ENCODE measurements at regions not wholly inside any gene's neighbourhood (a gene's known extent, or its start where the extent isn't known, plus 50 kb on each side); places are given as distances from the start of the nearest gene placed in this dataset.
"Not testable (repeated sequence)": the region's sequence is repeated elsewhere in the genome, so short reads cannot be mapped to it uniquely, and the experiment has no call there.

DNA sequence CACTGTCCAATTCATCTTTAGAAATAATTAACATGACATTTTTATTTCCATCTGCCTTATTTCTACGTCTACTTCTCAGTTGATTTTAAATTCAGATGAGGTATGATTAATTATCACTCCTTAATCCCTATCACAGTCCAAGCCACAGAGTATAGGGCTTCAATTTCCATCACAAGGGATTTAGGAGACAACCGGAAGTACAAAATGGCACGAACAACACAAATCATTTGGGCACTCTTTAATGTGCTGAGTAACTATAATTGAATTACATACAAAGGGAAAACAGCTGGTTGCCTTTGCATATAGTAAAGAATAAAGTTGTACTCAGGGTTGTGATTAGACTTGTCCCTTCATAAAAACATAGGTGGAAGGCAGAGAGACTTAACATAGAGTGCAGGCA, 290.4 kb upstream of the MAGEB16 start:
- DNase-seq (ENCODE audit: low read depth), result no peak
- TF ChIP-seq, protein P1, sequence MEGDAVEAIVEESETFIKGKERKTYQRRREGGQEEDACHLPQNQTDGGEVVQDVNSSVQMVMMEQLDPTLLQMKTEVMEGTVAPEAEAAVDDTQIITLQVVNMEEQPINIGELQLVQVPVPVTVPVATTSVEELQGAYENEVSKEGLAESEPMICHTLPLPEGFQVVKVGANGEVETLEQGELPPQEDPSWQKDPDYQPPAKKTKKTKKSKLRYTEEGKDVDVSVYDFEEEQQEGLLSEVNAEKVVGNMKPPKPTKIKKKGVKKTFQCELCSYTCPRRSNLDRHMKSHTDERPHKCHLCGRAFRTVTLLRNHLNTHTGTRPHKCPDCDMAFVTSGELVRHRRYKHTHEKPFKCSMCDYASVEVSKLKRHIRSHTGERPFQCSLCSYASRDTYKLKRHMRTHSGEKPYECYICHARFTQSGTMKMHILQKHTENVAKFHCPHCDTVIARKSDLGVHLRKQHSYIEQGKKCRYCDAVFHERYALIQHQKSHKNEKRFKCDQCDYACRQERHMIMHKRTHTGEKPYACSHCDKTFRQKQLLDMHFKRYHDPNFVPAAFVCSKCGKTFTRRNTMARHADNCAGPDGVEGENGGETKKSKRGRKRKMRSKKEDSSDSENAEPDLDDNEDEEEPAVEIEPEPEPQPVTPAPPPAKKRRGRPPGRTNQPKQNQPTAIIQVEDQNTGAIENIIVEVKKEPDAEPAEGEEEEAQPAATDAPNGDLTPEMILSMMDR (IDR thresholded peaks at IDR 0.05; ENCODE audit: insufficient read depth, low read length), result no peak
- no peak overlapping the region for H3K4me3 ChIP-seq (ENCODE audit: low read depth, low read length)

DNA sequence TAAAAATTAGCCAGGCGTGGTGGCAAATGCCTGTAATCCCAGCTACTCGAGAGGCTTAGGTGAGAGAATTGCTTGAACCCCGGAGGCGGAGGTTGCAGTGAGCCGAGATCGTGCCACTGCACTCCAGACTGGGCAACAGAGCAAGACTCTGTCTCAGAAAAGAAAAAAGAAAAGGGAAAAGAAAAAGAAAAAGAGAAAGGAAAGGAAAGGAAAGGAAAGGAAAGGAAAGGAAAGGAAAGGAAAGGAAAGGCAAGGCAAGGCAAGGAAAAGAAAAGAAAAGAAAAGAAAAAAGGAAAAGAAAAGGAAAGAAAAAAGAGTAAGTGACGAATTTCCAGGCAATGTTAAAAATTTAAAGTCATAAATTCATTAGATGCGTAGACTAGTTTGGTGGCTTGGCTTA, 250.1 kb upstream of the MAGEB16 start:
- not testable (repeated sequence) for DNase-seq (ENCODE audit: low read depth); H3K4me3 ChIP-seq (ENCODE audit: low read depth, low read length)

DNA sequence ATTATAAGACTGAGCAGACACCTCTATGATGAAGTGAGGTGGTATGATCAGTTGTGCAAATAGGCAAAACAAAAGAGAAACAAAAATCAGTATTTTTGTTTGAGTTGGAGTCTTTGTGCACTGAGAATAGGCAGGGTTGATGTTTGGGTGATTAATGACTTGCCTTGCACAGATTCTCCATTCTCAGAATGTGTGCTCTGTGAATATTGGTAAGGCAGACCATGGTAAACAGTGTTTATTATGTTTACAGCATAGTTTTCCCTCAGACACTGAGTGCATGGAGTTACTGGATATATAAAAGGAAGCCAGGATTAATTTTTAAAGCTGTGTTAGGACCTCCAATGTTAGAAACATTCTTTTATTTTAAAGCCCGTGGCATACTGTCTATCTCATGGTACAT, 240.2 kb upstream of the MAGEB16 start:
- DNase-seq (ENCODE audit: low read depth), result no peak
- H3K4me3 ChIP-seq (ENCODE audit: low read depth, low read length), result no peak overlapping the region
- TF ChIP-seq, protein P1 (IDR thresholded peaks at IDR 0.05; ENCODE audit: insufficient read depth, low read length), result no peak

DNA sequence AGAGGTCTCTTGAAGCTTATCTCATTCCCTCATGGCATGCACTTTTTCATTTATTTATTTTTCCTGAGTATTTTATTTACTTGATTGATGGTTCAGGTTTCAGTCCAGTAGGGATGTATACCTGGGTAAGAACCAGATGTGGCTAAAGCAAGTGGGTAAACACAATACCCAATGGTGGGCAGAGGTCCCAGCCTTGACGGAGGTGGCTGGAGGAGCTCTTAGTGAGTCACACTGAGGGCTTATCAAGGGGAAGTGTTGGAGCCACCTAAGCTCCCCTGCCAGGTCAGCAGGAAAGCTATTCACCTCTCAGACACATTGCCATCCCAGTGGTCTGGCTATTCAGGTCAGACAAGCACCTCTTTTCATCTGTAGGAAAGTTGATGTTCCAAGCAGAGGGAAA, 236.2 kb upstream of the MAGEB16 start:
- no peak overlapping the region for H3K4me3 ChIP-seq (ENCODE audit: low read depth, low read length)
- TF ChIP-seq, protein P1 (IDR thresholded peaks at IDR 0.05; ENCODE audit: insufficient read depth, low read length), result no peak
- no peak for DNase-seq (ENCODE audit: low read depth)

DNA sequence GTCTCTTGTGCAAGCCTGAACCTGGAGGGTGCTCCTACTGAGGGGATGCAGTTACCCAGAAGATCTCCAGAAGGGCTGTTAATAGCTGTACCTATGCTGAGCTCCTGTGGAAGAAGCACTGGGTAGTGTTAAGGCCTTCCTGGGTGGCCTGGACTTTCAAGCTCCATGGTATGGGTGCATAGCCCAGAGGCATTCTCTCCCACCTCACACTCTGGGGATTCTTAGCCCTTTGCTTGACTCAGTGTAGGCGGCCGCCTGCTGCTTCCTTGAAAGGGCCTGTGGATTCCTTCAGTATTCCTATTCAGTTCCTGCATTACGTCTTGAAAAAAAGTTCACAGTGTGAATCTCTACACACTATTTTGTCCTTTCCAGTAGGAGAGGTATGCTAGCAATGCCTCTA, 235.7 kb upstream of the MAGEB16 start:
- DNase-seq (ENCODE audit: low read depth), result no peak
- no peak overlapping the region for H3K4me3 ChIP-seq (ENCODE audit: low read depth, low read length)
- TF ChIP-seq, protein P1 (IDR thresholded peaks at IDR 0.05; ENCODE audit: insufficient read depth, low read length), result no peak

DNA sequence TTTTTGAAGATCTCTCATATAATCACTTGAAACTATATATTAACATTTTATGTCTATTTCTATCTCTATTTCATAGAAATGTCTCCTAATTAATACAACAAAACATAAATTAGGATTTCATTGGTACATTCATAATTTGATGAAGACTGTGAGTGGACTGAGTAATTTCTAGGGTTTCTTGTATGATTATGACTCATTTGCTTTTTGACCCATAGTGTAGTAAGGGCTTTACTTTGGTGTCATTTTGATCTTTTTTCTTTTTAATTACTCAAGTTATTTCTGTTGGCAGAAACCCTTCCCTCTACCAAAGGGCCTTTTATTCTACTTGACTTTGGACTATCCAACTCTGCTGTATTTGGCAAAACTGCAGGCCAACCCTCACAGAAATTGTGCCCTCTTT, 207.9 kb upstream of the MAGEB16 start:
- TF ChIP-seq, protein P1 (IDR thresholded peaks at IDR 0.05; ENCODE audit: insufficient read depth, low read length), result no peak
- H3K4me3 ChIP-seq (ENCODE audit: low read depth, low read length), result no peak overlapping the region
- no peak for DNase-seq (ENCODE audit: low read depth)

DNA sequence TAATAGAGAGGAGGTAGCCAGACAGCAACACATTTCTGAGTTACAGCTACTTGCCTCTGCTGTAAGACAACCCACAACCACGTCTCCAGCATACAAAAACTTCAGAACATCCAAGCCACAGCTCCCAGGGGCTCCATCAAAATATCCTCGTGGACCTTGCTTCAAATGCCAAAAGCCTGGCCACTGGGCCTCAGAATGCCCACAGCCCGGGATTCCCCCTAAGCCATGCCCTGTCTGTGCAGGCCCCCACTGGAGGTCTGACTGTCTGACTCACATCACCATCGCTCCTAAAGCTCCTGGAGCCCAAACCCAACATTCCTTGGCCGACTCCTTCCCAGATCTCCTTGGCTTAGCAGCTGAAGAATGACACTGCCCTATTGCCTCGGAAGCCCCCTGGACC, 186.6 kb upstream of the MAGEB16 start:
- DNase-seq (ENCODE audit: low read depth); H3K4me3 ChIP-seq (ENCODE audit: low read depth, low read length): not testable (repeated sequence)

DNA sequence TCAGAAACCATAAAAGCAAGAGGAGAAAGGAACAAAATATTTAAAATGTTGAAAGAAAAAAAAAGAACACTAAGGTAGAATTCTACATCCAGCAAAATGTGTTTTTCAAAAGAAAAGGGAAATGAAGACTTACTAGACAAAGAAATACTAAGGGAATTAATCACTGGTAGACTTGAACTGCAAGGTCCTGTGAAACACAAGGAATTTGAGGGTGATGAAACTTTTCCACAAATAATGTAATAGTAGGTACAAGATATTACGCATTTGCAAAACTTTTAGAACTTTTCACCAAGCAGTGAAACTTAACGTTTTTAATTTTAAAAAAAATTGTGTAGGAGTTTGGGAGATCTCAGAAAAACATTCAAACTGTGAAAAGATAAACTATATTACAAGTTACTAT, 180.3 kb upstream of the MAGEB16 start:
- TF ChIP-seq, protein P1 (IDR thresholded peaks at IDR 0.05; ENCODE audit: insufficient read depth, low read length), result no peak
- no peak for DNase-seq (ENCODE audit: low read depth)
- no peak overlapping the region for H3K4me3 ChIP-seq (ENCODE audit: low read depth, low read length)

Data from fibroblast of the aortic adventitia (primary cell).